NCI-H2029 treated with DMSO at 0.1 percent for 48 hours (cell line): ENCODE measurements at regions not wholly inside any gene's neighbourhood (a gene's known extent, or its start where the extent isn't known, plus 50 kb on each side); places are given as distances from the start of the nearest gene placed in this dataset.
"Not testable (repeated sequence)": the region's sequence is repeated elsewhere in the genome, so short reads cannot be mapped to it uniquely, and the experiment has no call there.

ENCODE experiments used
- DNase-seq: peaks from one replicate; lab custom pipeline; 2025; lab: John Stamatoyannopoulos, UW

DNA sequence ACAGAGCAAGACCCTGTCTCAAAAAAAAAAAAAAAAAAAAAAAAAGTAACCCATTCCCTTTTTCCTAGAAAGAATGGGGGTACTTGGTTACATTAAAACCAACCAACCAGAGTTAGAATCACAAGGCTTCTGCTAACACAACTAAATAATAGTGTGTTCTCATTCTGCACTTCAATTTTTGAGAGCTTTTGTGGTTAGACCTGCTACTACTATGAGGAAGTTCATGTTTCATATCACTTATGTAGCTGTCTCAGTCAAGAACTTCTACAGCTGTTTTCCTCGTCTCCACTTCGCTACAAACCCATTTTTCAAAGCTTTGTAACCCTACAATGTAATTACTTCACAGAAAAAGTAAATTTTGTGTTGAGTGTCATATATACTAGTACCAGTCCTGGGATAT, 58.3 kb downstream of the PDHA2 start:
- no peak for DNase-seq

DNA sequence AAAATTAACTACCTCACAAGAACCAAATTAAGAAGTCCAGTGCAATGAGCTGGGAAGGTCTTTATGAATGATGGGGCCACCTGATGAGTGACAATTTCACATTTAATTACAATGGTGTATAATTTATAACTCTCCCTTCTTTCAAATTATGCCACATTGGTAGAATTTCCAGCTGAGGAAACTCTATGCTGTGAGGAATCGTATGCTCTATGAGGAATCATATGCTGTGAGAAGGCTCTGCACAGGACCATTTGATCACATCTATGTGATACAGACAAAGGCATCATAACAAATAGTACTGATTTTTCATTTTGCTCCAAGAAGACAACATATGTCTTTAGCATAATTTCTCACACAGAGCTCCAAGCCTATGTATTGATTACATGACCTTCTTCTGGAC, 69.3 kb downstream of the PDHA2 start:
- no peak for DNase-seq

GRCh38 chr4:95910749-95911148, 70.9 kb downstream of the PDHA2 start:
- DNase-seq, result no peak

- DNase-seq, result no peak
Measured at GRCh38 chr4:95921470-95921869, 81.6 kb downstream of the PDHA2 start.

DNA sequence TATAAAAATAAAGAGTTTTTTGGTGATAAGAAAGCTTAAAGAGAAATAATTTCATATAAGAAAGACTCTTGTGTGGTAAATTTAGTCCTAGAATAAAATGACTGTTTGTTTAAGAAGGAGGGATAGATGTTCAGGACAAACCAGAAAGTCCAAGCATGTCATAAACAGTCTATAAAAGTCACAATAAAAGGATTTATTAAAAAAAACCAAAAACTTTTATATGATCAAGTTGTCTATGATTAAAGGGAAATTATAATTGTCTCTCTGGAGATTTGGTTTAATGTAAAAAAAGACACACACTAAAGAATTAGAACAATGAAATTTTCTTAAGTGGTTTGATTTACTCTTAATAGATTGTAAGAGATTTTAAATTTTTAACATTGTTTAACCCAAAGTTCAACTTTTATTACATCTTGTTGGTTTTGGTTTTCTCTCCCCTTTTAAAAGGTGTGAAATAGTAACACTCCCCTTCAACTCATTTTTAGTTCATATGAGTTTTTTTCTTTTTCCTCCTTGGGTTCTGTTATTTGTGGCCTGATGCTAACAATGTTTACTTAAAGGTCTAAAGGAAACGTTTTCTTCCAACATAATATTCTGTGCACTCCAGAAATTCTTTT, 89.7 kb downstream of the PDHA2 start:
- DNase-seq, result no peak

- no peak for DNase-seq
Measured at GRCh38 chr4:95939141-95939540, 99.2 kb downstream of the PDHA2 start.

DNA sequence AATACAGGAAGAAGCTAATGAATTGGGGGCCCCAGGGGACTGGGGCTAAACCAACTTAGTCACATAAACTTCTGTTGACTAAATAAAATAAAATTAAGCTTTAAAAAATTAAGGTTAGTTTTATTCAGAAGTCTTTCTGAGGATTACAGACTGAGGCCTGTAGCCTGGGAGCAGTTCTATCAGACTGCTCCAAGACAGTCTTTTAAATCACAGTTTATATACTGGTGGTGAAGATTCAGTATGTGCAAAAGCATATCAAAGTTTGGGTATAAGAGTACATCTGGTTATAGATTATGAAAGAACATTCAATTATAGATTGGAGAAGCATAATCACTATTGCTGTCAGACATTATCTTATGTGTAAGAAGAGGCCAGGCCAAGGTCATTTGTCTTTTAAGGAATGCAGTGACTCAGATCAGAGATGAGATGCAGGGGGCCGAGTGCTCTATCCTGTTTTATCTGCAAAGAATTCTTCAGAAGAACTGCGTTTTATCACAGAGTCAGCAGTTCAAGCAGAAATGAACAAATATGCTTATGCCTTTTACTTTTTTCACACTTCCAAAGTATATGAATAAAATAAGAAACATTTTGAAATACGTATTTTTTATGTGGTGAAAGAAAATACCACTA, 109.4 kb downstream of the PDHA2 start:
- no peak for DNase-seq

- DNase-seq, result no peak
Measured at GRCh38 chr4:95949808-95950207, 109.9 kb downstream of the PDHA2 start.

DNA sequence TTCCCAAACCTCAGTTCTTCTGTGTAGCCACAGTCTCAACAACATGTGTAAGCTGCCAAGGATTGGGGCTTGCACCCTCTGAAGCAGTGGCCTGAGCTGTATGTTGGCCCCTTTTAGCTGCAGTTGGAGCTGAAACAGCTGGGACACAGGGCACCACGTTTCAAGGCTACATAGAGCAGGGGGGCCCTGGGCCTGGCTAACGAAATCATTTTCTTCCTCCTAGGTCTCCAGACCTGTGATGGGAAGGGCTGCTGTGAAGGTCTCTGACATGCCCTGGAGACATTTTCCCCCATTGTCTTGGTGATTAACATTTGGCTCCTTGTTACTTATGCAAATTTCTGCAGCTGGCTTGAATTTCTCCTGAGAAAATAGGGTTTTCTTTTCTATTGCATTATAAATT, 112.6 kb downstream of the PDHA2 start:
- not testable (repeated sequence) for DNase-seq

GRCh38 chr4:95956094-95956493, 116.2 kb downstream of the PDHA2 start:
- no peak for DNase-seq

GRCh38 chr4:95957054-95957453, 117.2 kb downstream of the PDHA2 start:
- no peak for DNase-seq

GRCh38 chr4:95957759-95958158, 117.9 kb downstream of the PDHA2 start:
- no peak for DNase-seq

DNA sequence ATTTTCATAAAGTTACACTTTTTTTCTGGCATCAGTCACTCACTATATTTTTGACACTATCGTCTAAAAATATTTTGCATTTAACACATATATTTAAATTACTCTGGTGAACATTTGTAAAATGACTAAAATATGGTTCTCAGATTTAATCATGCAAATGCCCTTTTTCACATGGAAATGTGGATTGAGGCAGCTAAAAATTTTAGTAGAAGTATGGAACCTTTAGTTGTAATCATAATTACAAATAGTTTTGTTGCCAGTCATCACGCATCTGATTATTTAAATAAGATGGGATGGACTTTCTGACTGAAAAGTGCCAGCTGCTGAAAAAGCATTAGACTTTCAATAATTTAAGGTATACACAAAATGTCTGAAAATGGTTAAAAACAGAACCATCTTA, 119.3 kb downstream of the PDHA2 start:
- DNase-seq, result no peak

- DNase-seq, result no peak
Measured at GRCh38 chr4:95959633-95960032, 119.7 kb downstream of the PDHA2 start.

DNA sequence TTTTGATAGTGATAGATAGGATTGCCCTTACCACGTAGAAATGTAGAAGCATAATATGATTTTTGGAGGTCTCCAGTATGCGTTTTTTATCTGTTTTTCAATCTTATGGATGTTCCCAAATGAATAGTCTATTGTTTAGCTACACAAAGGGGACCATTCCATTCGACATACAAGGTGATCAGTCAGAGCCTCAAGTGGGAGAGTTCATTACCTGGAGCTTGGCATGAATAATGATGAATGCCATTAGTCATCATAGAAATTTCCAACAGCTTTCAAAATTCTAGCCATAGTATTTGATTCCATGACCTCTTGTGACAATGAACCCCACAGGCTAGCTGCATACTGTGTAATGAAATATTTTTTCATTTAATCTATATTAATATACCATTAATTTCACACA, 123.6 kb downstream of the PDHA2 start:
- DNase-seq, result no peak

DNA sequence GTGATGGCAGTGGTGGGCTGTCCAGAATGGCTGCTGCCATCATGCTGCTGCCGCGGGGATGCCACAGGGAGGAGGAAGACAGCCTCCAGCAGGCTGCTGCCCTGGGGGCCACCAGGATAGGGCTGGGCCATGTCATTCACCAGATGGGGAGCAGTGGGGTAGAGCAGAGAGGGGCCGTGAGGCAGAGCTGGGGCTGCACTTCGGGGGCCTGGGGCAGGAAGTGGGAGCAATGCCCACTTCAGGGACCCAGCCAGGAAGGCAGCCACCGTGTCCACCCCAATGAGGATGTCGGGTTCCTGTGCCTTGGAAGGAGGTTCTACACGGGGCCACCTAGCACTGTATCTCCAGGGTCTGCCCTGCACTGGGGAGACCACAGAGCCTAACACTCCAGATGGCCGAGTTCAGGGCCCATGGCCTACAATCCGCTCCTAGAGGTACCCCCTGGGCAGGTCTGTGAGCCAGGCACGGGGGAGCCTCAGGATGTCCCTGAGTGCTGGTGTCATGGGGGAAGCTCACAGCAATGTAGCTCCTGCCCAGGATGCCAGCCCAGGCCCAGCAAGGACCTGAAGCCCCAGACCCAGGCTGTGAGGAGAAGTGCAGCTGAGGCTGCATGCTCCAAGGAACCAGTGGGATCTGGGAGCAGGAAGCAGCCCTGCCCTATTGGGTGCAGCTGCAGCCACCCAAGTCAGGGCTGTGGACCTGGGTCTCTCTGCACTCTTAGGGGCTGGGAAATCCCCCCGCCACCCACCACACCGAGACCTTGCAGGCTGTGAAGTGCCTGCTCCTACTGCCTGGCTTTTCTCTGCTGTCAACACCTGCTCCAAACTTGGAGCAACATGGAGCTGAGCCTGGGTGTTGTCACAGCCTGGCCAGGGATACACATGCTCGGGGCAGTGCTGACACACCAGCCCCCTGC, 140.3 kb downstream of the PDHA2 start:
- DNase-seq, result no peak

DNA sequence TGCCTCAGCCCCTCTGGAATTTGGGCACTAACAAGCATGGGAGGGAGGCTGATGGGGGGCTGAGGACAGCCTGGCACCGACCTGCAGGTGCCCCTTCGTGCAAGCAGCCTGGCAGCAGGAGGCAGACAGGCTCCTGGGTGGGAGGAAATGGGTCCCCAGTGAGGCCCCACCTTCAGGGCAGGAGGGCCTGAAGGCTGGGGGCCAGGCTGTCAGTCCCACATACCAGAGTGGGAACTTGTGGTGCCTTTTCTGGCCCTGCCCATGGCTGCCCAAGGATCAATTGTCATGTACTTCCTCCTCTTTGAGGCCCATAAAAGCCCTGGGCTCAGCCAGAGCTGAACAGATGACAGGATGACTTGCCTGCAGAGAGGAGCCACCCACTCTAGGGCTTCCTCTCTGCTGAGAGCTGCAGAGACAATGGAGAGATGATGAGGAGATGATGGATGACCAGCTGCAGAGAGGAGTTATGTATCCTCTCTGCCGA, 141.0 kb downstream of the PDHA2 start:
- DNase-seq, result no peak

GRCh38 chr4:95981591-95981990, 141.7 kb downstream of the PDHA2 start:
- DNase-seq, result no peak

DNA sequence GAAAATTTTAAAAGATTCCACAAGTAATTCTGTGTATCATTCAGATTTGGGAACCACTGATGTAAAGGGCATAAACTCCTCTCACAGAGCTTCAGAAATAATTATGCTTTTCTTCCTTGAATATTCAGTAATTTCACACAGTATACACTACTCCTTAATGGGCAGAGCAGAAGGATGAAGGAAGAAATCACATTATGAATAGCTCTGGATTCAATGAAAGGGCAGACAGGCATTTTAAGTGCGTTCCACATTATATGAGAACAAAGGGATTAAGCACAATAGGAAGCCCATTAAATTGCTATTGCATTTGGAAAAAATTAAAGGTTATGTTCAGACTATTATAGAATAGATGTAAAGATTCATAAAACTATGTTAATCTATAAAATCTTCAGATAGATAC, 142.6 kb downstream of the PDHA2 start:
- no peak for DNase-seq

DNA sequence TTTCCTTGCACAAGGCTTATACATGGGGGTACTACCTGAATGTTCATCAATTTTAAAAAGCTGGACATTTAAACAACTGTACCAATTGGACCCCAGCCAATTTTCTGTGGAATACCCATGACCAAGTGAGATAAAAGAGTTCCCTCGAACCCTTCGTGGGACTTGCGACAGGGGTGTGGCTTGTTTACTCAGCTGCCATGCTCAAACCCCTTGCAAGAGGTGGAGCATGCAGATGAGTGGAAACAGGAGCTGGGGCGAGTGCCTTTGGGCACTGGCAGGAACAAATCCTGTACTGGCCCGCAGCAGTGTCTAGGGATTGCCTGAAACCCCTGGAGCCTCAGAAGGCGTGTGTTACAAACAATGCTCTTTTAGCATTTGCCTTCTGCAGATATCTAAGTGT, 144.2 kb downstream of the PDHA2 start:
- DNase-seq, result no peak

GRCh38 chr4:95985051-95985450, 145.2 kb downstream of the PDHA2 start:
- DNase-seq, result no peak

DNA sequence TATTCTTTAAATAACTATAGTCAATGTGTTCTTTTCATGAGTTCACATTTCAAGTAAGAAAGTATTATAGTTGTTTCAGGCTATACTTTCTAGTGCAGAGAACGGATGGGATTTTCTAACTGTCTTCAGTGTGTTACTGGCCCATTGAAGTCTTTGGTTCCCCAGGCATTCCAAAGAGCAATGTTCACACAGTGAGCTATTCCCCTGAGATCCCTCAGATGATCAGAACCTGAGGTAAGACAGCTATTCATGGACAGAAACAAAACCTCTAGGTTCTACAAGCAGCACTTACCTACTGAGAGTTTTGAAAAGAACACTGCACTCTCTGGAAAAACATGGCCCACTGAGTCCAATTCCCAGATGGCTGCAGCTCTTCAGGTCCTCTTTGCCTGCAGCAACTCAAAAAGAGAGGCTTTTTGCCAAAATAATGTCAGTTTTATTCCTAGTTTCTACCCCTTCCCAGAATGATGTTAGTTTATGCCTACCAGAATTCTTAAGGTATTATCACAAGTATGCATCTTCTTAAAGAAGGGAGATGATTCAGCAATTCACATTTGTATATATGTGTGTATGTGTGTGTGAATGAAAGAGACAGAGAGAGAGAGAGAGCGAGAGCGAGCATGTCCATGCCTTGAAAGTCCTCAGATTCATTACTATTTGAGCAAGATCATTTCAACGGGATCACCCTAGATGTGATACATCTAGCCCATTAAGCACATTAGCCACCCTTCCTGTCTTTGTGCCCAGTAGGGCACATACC, 146.1 kb downstream of the PDHA2 start:
- no peak for DNase-seq
